Stomach (tissue), 8 donors: ENCODE measurements at regions not wholly inside any gene's neighbourhood (a gene's known extent, or its start where the extent isn't known, plus 50 kb on each side); places are given as distances from the start of the nearest gene placed in this dataset.

Experiments used
- DNase-seq, 2 donors: peaks; one replicate each; pipeline versions ENCODE4 v3.0.0 to v3.0.0-alpha.2; 2013 to 2019
- H3K27ac ChIP-seq, 5 donors: fragments of 200-600 bp in 4 of 5; sonication (generic) in 4 of 5; one replicate each; pipeline ENCODE4 v1.5.1; 2013 to 2019; ENCODE audit warnings: mild to moderate bottlenecking in 1 of 5, moderate library complexity in 1 of 5
- H3K27me3 ChIP-seq, 3 donors: fragments of 200-600 bp; sonication (generic); one replicate each; pipeline ENCODE4 v1.5.1; 2017 to 2019; ENCODE audit warnings: mixed run types in 1 of 3
- H3K36me3 ChIP-seq, 4 donors: fragments of 200-600 bp; sonication (generic); 1 replicate in 3 of 4; 2 replicates in 1 of 4; pipeline ENCODE4 v1.5.1; 2016 to 2019
- H3K4me1 ChIP-seq, 4 donors: fragments of 200-600 bp; sonication (generic); one replicate each; pipeline ENCODE4 v1.5.1; 2016 to 2019
- H3K4me3 ChIP-seq, 4 donors: fragments of 200-600 bp; sonication (generic) in 3 of 4; one replicate each; pipeline ENCODE4 v1.5.1; 2016 to 2019; ENCODE audit warnings: mild to moderate bottlenecking in 1 of 4
- H3K9me3 ChIP-seq, 4 donors: fragments of 200-600 bp; sonication (generic); one replicate each; pipeline ENCODE4 v1.5.1; 2016 to 2019
- CTCF ChIP-seq, 7 experiments: fragments of 450-650 bp in 4 of 7; fragments of 200-600 bp in 3 of 7; sonication (generic) in 3 of 7; IDR thresholded peaks; one replicate each; pipeline ENCODE4 v1.5.1; 2016 to 2019; ENCODE audit warnings: antibody characterized with exemption in 7 of 7, control low read depth in 2 of 7, mild to moderate bottlenecking in 1 of 7
- EP300 ChIP-seq: sonication (generic); formaldehyde crosslinking; IDR thresholded peaks from one replicate; pipeline ENCODE4 v1.6.1; 2017; ENCODE audit warnings: antibody characterized with exemption
- POLR2A ChIP-seq, 4 donors: fragments of 450-650 bp; IDR thresholded peaks; one replicate each; pipeline ENCODE4 v1.6.1; 2016; ENCODE audit warnings: antibody characterized with exemption in 4 of 4, control low read depth in 2 of 4, mild to moderate bottlenecking in 1 of 4, moderate library complexity in 1 of 4
- POLR2AphosphoS5 ChIP-seq, 3 donors: sonication (generic); formaldehyde crosslinking; IDR thresholded peaks; one replicate each; pipeline ENCODE4 v1.6.1; 2016; ENCODE audit warnings: antibody characterized with exemption in 3 of 3
- WGBS, 5 donors: extraction: QIAGEN DNeasy Blood & Tissue Kit in 3 of 5; methylation state at CpG; one replicate each; pipeline versions ENCODE4 v1.1.5 to v1.1.7; 2013 to 2018; 5-methylcytosine and 5-hydroxymethylcytosine counted together
- intact Hi-C: fragments of 100-400 bp; cut with DNase I; formaldehyde crosslinking; loops from one replicate; pipeline ENCODE4 v1.15.1; 2023; ENCODE audit warnings: low total_unique reads
- donor health status: healthy with polysubstance abuse.
- donor health status: Bipolar disorder and iron deficiency.
- donor health status: healthy.

- Histone ChIP-seq H3K4me3 (no peak overlapping the region), H3K36me3 (no peaks in the 10 kb centered on the region), H3K4me1 (peaks cover 0 to 2% (median 0%) of the 10 kb centered on the region in 4 donors), H3K9me3 (peaks cover 0 to 8% (median 0%) of the 10 kb centered on the region in 4 donors), H3K27ac (no peak overlapping the region), H3K27me3 (no peaks in the 10 kb centered on the region)
- DNase-seq = no peak
- no peak for TF ChIP-seq CTCF (IDR thresholded peaks at IDR 0.05)
- no peak for TF ChIP-seq POLR2A (IDR thresholded peaks at IDR 0.05)
- TF ChIP-seq POLR2AphosphoS5 (IDR thresholded peaks at IDR 0.05) = no peak
- no peak for TF ChIP-seq EP300
- intact Hi-C loops = no loop called here
- 87 to 91% (median 89%) methylated on average over 4 of the region's 4 CpGs for WGBS, 5 donors
Measured at GRCh38 chr2:136351684-136352083, 233.7 kb upstream of the CXCR4 start.

- Histone ChIP-seq H3K9me3 (peaks cover 0 to 8% (median 0%) of the 10 kb centered on the region in 4 donors), H3K36me3 (no peaks in the 10 kb centered on the region), H3K4me1 (no peaks in the 10 kb centered on the region), H3K4me3 (no peak overlapping the region), H3K27ac (no peak overlapping the region), H3K27me3 (no peaks in the 10 kb centered on the region)
- intact Hi-C loops = no loop called here
- DNase-seq = no peak
- 49 to 96% (median 87%) methylated on average over 2 of the region's 2 CpGs for WGBS, 5 donors
- no peak for TF ChIP-seq CTCF (IDR thresholded peaks at IDR 0.05)
- TF ChIP-seq POLR2A (IDR thresholded peaks at IDR 0.05) = no peak
- no peak for TF ChIP-seq EP300
- no peak for TF ChIP-seq POLR2AphosphoS5 (IDR thresholded peaks at IDR 0.05)
Measured at GRCh38 chr2:136347981-136348380, 230.0 kb upstream of the CXCR4 start.

GRCh38 chr2:136344339-136344738 lies 226.4 kb upstream of the CXCR4 start:
- no peaks in the 10 kb centered on the region for H3K9me3 ChIP-seq
- intact Hi-C loops = no loop called here
- no peak overlapping the region for H3K27ac ChIP-seq
- H3K27me3 ChIP-seq = no peaks in the 10 kb centered on the region
- no peak for TF ChIP-seq CTCF (IDR thresholded peaks at IDR 0.05)
- no peaks in the 10 kb centered on the region for H3K36me3 ChIP-seq
- DNase-seq = no peak
- 82 to 86% (median 86%) methylated on average over 3 of the region's 3 CpGs for WGBS, 5 donors
- no peak overlapping the region for H3K4me3 ChIP-seq
- no peaks in the 10 kb centered on the region for H3K4me1 ChIP-seq

- WGBS, 5 donors = 87 to 93% (median 91%) methylated on average over 5 of the region's 5 CpGs
- H3K27me3 ChIP-seq = no peaks in the 10 kb centered on the region
- intact Hi-C loops = no loop called here
- peak in 1 of 2 donors; percentile 34 for DNase-seq
- no peaks in the 10 kb centered on the region for H3K4me1 ChIP-seq
- H3K4me3 ChIP-seq = no peak overlapping the region
- no peaks in the 10 kb centered on the region for H3K36me3 ChIP-seq
- no peaks in the 10 kb centered on the region for H3K9me3 ChIP-seq
- H3K27ac ChIP-seq = no peak overlapping the region
- TF ChIP-seq POLR2A (IDR thresholded peaks at IDR 0.05) (no peak), CTCF (IDR thresholded peaks at IDR 0.05) (no peak), POLR2AphosphoS5 (IDR thresholded peaks at IDR 0.05) (no peak), EP300 (no peak)
Measured at GRCh38 chr2:136342138-136342537, 224.2 kb upstream of the CXCR4 start.
